C4-2B (cell line): ENCODE measurements at regions not wholly inside any gene's neighbourhood (a gene's known extent, or its start where the extent isn't known, plus 50 kb on each side); places are given as distances from the start of the nearest gene placed in this dataset.

Experiments
- H3K27ac ChIP-seq: fragments of 450-650 bp; 2 replicates; pipeline ENCODE4 v1.5.1; 2017
- ZFX ChIP-seq: fragments of 450-650 bp; IDR thresholded peaks from 2 replicates; pipeline ENCODE4 v1.6.1; 2017
- TF ChIP-seq, protein P1 (sequence below): fragments of 450-650 bp; conservative IDR thresholded peaks from 2 replicates; pipeline ENCODE4 v1.5.1; 2017; ENCODE audit warnings: mild to moderate bottlenecking

DNA sequence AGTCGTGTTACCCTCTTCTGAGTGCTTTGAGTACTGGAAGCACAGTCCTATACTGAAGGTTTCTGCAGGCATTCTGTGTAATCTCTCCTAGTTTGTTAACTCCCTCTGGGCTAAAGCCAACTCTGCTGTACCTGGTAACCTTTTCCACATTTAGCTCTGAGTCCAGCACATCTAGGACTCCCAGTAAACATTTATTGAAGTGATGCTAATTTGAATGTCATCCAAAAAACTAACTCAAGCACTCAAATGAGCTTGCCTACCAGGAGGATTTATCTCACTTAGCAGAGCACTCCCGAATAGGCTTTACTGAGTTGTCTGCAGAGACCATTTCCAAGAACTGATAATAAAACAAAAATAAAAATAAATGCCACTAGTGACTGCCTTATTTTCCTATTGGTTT is 79.5 kb upstream of the NFIB start:
- TF ChIP-seq, protein P1, sequence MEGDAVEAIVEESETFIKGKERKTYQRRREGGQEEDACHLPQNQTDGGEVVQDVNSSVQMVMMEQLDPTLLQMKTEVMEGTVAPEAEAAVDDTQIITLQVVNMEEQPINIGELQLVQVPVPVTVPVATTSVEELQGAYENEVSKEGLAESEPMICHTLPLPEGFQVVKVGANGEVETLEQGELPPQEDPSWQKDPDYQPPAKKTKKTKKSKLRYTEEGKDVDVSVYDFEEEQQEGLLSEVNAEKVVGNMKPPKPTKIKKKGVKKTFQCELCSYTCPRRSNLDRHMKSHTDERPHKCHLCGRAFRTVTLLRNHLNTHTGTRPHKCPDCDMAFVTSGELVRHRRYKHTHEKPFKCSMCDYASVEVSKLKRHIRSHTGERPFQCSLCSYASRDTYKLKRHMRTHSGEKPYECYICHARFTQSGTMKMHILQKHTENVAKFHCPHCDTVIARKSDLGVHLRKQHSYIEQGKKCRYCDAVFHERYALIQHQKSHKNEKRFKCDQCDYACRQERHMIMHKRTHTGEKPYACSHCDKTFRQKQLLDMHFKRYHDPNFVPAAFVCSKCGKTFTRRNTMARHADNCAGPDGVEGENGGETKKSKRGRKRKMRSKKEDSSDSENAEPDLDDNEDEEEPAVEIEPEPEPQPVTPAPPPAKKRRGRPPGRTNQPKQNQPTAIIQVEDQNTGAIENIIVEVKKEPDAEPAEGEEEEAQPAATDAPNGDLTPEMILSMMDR: no peak
- no peak for TF ChIP-seq ZFX
- no peak overlapping the region for H3K27ac ChIP-seq

DNA sequence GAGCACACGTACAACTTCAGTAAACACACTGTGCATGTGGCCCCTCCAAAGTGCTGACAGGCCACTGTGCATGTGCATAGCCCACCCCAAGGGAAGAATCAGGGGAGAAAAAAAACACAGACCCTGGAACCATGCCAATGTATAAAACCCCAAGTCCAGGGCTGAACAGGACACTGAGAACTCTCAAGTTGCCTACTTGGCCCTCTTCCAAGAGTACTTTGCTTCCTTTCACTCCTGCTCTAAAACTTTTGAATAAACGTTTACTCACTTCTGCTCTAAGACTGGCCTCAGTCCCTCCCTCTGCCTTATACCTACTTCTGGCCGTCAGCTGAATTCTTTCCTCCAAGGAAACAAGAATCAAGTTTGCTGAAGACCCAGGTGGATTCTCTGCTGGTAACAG is 77.7 kb upstream of the NFIB start:
- no peak overlapping the region for H3K27ac ChIP-seq
- TF ChIP-seq, protein P1: no peak

DNA sequence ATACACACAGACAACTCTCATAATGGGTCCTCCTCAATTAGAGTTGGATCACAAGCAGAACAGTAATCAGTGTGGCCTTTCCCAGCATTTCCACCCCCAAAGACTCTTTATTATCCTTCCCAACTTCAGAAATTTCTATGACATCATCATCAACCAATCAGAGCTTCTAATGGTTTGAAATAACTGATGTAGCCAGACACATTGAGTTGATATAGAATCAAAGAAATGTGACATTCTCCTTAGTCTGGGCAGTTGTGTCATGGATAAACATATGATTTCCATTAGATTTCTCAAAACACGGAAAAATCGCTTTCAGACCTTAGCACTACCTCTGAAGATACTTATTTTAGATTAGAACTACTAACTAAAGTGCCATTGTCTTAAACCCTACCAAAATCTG is 75.7 kb upstream of the NFIB start:
- TF ChIP-seq, protein P1: no peak
- TF ChIP-seq ZFX: no peak

DNA sequence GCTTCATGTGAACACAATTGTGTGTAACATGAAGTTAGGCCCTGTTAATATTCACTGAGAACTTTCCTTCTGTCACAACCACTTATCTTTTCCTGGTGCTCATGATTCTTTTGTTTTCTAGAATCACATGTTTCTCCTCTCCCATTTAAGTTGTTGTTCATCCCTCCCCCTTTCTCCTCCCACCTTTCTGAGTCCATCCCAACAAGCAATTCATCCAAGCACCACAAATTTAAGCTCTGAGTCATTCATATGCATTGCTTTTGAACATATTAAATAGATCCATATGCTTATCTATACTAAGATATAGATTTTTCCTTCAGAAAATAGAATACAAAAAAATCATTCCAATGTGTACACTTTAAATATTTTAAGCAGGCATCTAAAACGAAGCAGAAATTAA is 75.2 kb upstream of the NFIB start:
- no peak overlapping the region for H3K27ac ChIP-seq
- TF ChIP-seq ZFX: no peak

More for the DNA sequence above, 75.7 kb upstream of the NFIB start:
- no peak overlapping the region for H3K27ac ChIP-seq

DNA sequence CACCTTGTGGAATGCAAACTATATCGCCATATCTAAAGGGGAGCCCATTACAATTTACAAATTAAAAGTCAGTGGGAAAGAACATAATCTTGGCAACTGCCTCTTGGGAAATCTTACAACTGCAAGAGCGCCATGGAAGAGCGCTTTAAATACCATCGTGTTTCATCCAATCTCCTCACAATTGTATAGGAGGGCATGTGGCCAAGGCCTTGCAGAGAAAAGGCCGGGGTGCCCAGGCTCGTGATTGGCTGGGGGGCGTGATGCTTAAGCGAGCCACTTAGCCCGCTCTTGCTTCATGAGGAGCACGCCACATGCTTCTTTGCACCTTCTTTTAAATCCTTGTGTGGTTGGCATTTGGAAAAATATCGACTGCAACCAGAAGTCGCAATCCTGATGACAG is 69.8 kb upstream of the NFIB start:
- TF ChIP-seq, protein P1: no peak
- no peak for TF ChIP-seq ZFX
- H3K27ac ChIP-seq: no peak overlapping the region

DNA sequence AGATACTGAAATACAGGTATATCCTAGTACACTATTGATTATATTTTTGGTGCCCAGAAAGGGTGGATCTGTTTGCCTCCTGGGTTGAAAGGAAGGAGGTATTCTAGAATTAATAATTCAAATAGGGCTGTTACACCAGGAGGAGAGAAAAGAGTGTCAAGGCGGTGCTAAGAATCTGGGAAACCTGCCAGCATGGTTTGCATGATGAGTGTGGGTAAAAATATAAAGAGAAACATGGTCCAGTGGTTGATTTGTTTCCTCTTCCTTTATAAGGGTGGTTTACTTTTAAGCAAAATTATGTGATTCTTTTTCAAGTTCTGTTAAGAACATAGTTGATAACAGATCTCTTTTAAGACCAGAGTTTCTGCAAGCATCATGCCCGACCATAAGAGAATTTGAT is 69.4 kb upstream of the NFIB start:
- TF ChIP-seq ZFX: no peak
- TF ChIP-seq, protein P1: no peak
- H3K27ac ChIP-seq: no peak overlapping the region

DNA sequence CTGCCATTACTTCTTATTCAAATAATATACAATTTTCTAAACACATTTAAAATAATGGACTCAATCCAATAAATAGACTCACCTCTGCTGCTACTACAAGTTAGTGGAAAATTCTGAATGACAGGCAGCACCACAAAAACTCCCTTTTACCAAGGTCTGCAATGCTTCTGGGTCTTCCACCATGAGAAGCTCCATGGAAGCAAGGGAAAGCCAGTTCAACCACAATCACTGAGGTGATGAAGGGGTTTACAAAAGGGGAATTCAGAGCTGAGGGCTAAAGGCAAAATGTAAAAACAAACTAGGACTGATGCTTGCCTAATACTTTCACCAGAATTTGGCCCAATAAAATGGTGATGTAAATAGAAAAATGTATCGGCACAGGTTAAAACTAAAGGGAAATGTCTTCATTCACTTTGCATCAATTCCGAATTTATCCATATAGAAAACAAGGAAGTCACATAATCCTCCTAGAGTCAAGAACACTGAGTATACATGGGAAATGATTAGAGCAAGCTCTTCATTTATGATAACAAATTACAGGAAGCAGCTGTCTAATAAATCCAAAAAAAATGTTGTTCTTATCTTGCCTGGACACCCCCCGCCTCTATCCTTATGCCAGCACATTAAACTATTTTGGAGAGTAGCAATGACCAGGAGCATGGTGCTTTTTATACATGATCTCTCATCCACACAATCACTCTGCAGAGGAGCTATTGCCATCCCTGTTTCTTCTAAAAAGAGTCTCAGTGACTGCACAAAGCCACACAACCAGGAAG is 66.3 kb upstream of the NFIB start:
- no peak overlapping the region for H3K27ac ChIP-seq
- TF ChIP-seq ZFX: no peak
- TF ChIP-seq, protein P1: no peak

DNA sequence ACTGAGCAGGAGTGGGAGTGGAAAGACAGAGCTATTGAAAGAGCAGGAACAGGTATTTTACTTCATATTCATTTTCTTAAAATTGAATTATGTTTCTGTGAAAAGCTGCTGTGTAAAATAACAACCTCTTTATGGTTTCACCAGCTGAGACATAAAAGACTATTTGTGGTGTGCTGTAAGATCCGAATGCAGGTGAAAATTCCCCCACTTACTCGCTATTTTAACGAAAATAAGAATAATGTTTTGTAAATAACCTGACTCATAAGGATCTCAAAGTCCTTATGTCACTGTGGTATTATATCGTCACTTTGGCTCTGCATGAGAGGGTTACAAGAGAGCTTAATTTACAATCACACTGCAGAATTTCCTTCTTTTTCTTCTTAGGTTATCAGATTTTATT is 65.3 kb upstream of the NFIB start:
- TF ChIP-seq ZFX: no peak
- TF ChIP-seq, protein P1: no peak

More for the DNA sequence above, 65.3 kb upstream of the NFIB start:
- H3K27ac ChIP-seq: no peak overlapping the region
